ENCODE measurements at regions not wholly inside any gene's neighbourhood (a gene's known extent, or its start where the extent isn't known, plus 50 kb on each side); places are given as distances from the start of the nearest gene placed in this dataset.

DNA sequence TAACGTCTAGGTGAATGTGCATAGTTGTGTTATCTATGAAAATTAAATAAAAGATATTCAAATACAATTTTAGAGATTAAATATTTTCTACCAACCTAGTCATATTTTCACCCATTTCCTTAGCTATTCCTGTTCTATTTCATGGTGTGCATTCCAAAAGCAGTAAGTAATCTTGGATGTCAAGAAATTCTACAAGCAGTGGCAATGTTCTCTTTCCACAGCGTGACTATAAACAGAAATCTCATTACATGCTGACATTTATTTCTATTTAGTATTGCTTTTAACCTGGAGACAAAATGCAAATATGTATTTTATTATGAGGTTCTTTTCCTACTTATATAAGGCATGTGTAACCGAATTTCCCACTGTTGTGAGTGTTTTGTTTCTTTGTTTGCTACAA lies 510.0 kb downstream of the ACTL7B start:
- H3K4me3 Mint-ChIP-seq: no peak overlapping the region
- no peak for ATAC-seq (ENCODE audit: low read depth)
- no peak overlapping the region for H3K27ac ChIP-seq (ENCODE audit: low read length in 2 of 2)
- no peaks in the 10 kb centered on the region for H3K4me1 ChIP-seq (ENCODE audit: control insufficient read depth in 2 of 2, insufficient read depth in 2 of 2, low read length in 2 of 2)
- no peak overlapping the region for H3K4me3 ChIP-seq (ENCODE audit: control extremely low read depth in 1 of 5, extremely low read depth in 1 of 5, insufficient read depth in 1 of 5, low read depth in 2 of 5, low read length in 4 of 5)
- CTCF ChIA-PET: no interaction called here
- no peak overlapping the region for H3K4me2 ChIP-seq (replicated peaks; ENCODE audit: low read depth, low read length, poor library complexity, severe bottlenecking)
- H3K9me3 Mint-ChIP-seq (ENCODE audit: insufficient read depth): no peaks in the 10 kb centered on the region
- H3K79me2 ChIP-seq (ENCODE audit: control insufficient read depth, insufficient read depth, low read length): no peaks in the 10 kb centered on the region
- no peak overlapping the region for H2AFZ ChIP-seq (ENCODE audit: insufficient read depth, low read depth, low read length, poor library complexity, severe bottlenecking)
- intact Hi-C loops (cut with micrococcal nuclease): no loop called here
- H3K27me3 ChIP-seq (replicated peaks in 1 of 4; ENCODE audit: control extremely low read depth in 1 of 4, control insufficient read depth in 3 of 4, insufficient read depth in 4 of 4, low read length in 3 of 4): no peaks in the 10 kb centered on the region
- no peak overlapping the region for H3K27ac Mint-ChIP-seq
- no peak for TF ChIP-seq EZH2 (IDR thresholded peaks at IDR 0.05; ENCODE audit: borderline replicate concordance, insufficient read depth, low read depth, low read length, poor library complexity, severe bottlenecking)
- TF ChIP-seq, protein P1, sequence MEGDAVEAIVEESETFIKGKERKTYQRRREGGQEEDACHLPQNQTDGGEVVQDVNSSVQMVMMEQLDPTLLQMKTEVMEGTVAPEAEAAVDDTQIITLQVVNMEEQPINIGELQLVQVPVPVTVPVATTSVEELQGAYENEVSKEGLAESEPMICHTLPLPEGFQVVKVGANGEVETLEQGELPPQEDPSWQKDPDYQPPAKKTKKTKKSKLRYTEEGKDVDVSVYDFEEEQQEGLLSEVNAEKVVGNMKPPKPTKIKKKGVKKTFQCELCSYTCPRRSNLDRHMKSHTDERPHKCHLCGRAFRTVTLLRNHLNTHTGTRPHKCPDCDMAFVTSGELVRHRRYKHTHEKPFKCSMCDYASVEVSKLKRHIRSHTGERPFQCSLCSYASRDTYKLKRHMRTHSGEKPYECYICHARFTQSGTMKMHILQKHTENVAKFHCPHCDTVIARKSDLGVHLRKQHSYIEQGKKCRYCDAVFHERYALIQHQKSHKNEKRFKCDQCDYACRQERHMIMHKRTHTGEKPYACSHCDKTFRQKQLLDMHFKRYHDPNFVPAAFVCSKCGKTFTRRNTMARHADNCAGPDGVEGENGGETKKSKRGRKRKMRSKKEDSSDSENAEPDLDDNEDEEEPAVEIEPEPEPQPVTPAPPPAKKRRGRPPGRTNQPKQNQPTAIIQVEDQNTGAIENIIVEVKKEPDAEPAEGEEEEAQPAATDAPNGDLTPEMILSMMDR (IDR thresholded peaks at IDR 0.05): no peak
- WGBS (ENCODE audit: insufficient coverage): no CpG with 5 or more reads among the region's 3 CpGs
- no peaks in the 10 kb centered on the region for H3K27me3 Mint-ChIP-seq
- H3K9ac ChIP-seq (ENCODE audit: low read length): no peak overlapping the region
- H3K4me1 Mint-ChIP-seq: no peaks in the 10 kb centered on the region
- no peaks in the 10 kb centered on the region for H3K9me3 ChIP-seq (ENCODE audit: control extremely low read depth in 1 of 3, control insufficient read depth in 2 of 3, insufficient read depth in 1 of 3, low read length in 2 of 3)
- no peak for DNase-seq
- POLR2A ChIA-PET: no interaction called here
- no peaks in the 10 kb centered on the region for H4K20me1 ChIP-seq (ENCODE audit: control insufficient read depth, insufficient read depth, low read length, poor library complexity, severe bottlenecking)
- no peaks in the 10 kb centered on the region for H3K36me3 ChIP-seq (replicated peaks in 1 of 2; ENCODE audit: control extremely low read depth in 1 of 2, control insufficient read depth in 1 of 2, extremely low read depth in 1 of 2, insufficient read depth in 2 of 2, low read length in 1 of 2)

DNA sequence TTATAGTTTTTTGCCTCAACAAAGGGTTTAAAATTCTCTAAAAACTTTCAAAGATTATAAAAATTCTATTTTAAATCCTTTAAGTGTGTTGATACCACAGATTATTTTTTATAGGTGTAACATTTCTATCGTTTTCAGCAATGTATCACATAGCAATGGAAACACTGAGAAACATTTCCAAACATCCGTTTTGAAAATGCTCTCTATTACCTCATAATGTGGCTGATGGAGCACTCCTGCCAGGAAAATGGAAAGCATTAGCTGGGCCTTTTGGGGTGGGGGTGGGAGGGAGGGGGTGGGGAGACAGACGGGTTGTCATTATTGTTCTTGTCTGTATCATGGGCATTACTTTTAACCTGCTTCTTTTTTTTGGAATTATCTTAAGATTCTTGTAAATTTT lies 516.5 kb downstream of the ACTL7B start:
- intact Hi-C loops (cut with micrococcal nuclease): no loop called here
- WGBS (ENCODE audit: insufficient coverage): no CpG with 5 or more reads among the region's 3 CpGs
- CTCF ChIA-PET: no interaction called here

More for the DNA sequence above, 516.5 kb downstream of the ACTL7B start:
- H2AFZ ChIP-seq (ENCODE audit: insufficient read depth, low read depth, low read length, poor library complexity, severe bottlenecking): no peak overlapping the region
- ATAC-seq (ENCODE audit: low read depth): no peak
- Mint-ChIP-seq H3K4me1 (no peaks in the 10 kb centered on the region), H3K4me3 (no peak overlapping the region), H3K27me3 (no peaks in the 10 kb centered on the region), H3K9me3 (ENCODE audit: insufficient read depth) (no peaks in the 10 kb centered on the region), H3K27ac (no peak overlapping the region)
- POLR2A ChIA-PET: no interaction called here
- no peaks in the 10 kb centered on the region for H3K4me1 ChIP-seq (ENCODE audit: control insufficient read depth in 2 of 2, insufficient read depth in 2 of 2, low read length in 2 of 2)
- no peak overlapping the region for H3K27ac ChIP-seq (ENCODE audit: low read length in 2 of 2)
- H3K79me2 ChIP-seq (ENCODE audit: control insufficient read depth, insufficient read depth, low read length): no peaks in the 10 kb centered on the region
- TF ChIP-seq, protein P1 (IDR thresholded peaks at IDR 0.05): no peak
- TF ChIP-seq EZH2 (IDR thresholded peaks at IDR 0.05; ENCODE audit: borderline replicate concordance, insufficient read depth, low read depth, low read length, poor library complexity, severe bottlenecking): no peak
- H3K4me2 ChIP-seq (replicated peaks; ENCODE audit: low read depth, low read length, poor library complexity, severe bottlenecking): no peak overlapping the region
- no peaks in the 10 kb centered on the region for H3K9me3 ChIP-seq (ENCODE audit: control extremely low read depth in 1 of 3, control insufficient read depth in 2 of 3, insufficient read depth in 1 of 3, low read length in 2 of 3)
- H3K27me3 ChIP-seq (replicated peaks in 1 of 4; ENCODE audit: control extremely low read depth in 1 of 4, control insufficient read depth in 3 of 4, insufficient read depth in 4 of 4, low read length in 3 of 4): no peaks in the 10 kb centered on the region
- DNase-seq: no peak
- no peaks in the 10 kb centered on the region for H4K20me1 ChIP-seq (ENCODE audit: control insufficient read depth, insufficient read depth, low read length, poor library complexity, severe bottlenecking)
- H3K4me3 ChIP-seq (ENCODE audit: control extremely low read depth in 1 of 5, extremely low read depth in 1 of 5, insufficient read depth in 1 of 5, low read depth in 2 of 5, low read length in 4 of 5): no peak overlapping the region
- H3K9ac ChIP-seq (ENCODE audit: low read length): no peak overlapping the region
- H3K36me3 ChIP-seq (replicated peaks in 1 of 2; ENCODE audit: control extremely low read depth in 1 of 2, control insufficient read depth in 1 of 2, extremely low read depth in 1 of 2, insufficient read depth in 2 of 2, low read length in 1 of 2): no peaks in the 10 kb centered on the region

All from B cell (primary cell).